Glutamatergic neuron (in vitro differentiated cells): ENCODE measurements at regions not wholly inside any gene's neighbourhood (a gene's known extent, or its start where the extent isn't known, plus 50 kb on each side); places are given as distances from the start of the nearest gene placed in this dataset.

Experiments
- DNase-seq: peaks from one replicate; pipeline ENCODE4 v3.0.0; 2022
- H3K27ac Mint-ChIP-seq: one replicate; pipeline ENCODE4 v1.8.0; 2020; ENCODE audit warnings: mild to moderate bottlenecking, mixed read lengths, inconsistent platforms; ENCODE audit not compliant: unreplicated experiment
- H3K27me3 Mint-ChIP-seq: one replicate; pipeline ENCODE4 v1.8.0; 2020; ENCODE audit warnings: mild to moderate bottlenecking, moderate library complexity, mixed read lengths, inconsistent platforms; ENCODE audit not compliant: unreplicated experiment
- H3K36me3 Mint-ChIP-seq: one replicate; pipeline ENCODE4 v1.8.0; 2020; ENCODE audit warnings: mild to moderate bottlenecking, mixed read lengths, inconsistent platforms; ENCODE audit not compliant: unreplicated experiment
- H3K4me1 Mint-ChIP-seq: one replicate; pipeline ENCODE4 v1.8.0; 2020; ENCODE audit warnings: mild to moderate bottlenecking, low read depth, mixed read lengths, inconsistent platforms; ENCODE audit not compliant: unreplicated experiment
- H3K4me3 Mint-ChIP-seq: one replicate; pipeline ENCODE4 v1.8.0; 2020; ENCODE audit warnings: mild to moderate bottlenecking, mixed read lengths, inconsistent platforms; ENCODE audit not compliant: unreplicated experiment
- H3K9me3 Mint-ChIP-seq: one replicate; pipeline ENCODE4 v1.8.0; 2020; ENCODE audit warnings: mild to moderate bottlenecking, moderate library complexity, mixed read lengths, inconsistent platforms; ENCODE audit not compliant: unreplicated experiment
- TF ChIP-seq, protein P1 (sequence below): fragments of 200-600 bp; sonication (generic); IDR thresholded peaks from one replicate; pipeline ENCODE4 v1.5.0; 2021; ENCODE audit not compliant: partially characterized antibody, unreplicated experiment

DNA sequence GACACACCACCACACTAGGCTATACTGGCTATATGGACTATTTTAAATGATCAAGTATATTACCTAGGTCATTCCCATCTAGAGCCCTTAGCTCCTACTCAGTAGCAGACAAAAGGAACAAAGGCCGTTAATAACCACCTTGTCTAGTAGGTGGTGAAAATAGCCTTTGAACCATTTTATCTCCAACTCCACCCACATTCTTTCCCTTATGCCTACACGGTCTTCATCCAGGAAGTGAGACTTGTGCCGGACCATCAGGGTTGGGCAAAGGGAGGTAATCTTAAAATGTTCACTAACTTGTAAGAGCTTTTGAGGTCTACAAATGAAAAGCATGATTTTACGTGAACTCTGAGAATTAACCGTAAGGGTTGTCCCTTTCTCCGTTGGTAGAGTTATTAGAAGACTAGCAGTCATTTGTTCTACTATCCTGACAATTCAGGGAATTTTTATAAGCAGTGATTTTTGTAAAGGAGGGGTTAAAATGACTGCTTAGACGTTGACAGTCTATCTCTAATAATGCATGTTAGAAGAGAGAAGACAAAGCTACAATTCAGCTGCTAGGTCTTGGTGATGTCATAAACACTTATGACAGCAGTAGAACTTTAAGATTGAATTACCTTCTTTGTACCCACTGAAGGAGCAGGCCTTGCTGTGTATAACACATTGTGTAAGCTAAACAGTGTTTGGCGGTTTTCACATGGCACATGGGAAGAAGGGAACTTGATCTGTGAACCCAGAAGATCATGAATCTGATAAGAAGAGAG, 371.8 kb upstream of the JAG1 start:
- Mint-ChIP-seq H3K36me3 (no peaks in the 10 kb centered on the region), H3K4me3 (no peak overlapping the region), H3K4me1 (no peaks in the 10 kb centered on the region), H3K27ac (no peak overlapping the region), H3K9me3 (no peaks in the 10 kb centered on the region), H3K27me3 (no peaks in the 10 kb centered on the region)
- TF ChIP-seq, protein P1, sequence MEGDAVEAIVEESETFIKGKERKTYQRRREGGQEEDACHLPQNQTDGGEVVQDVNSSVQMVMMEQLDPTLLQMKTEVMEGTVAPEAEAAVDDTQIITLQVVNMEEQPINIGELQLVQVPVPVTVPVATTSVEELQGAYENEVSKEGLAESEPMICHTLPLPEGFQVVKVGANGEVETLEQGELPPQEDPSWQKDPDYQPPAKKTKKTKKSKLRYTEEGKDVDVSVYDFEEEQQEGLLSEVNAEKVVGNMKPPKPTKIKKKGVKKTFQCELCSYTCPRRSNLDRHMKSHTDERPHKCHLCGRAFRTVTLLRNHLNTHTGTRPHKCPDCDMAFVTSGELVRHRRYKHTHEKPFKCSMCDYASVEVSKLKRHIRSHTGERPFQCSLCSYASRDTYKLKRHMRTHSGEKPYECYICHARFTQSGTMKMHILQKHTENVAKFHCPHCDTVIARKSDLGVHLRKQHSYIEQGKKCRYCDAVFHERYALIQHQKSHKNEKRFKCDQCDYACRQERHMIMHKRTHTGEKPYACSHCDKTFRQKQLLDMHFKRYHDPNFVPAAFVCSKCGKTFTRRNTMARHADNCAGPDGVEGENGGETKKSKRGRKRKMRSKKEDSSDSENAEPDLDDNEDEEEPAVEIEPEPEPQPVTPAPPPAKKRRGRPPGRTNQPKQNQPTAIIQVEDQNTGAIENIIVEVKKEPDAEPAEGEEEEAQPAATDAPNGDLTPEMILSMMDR, result no peak
- no peak for DNase-seq

DNA sequence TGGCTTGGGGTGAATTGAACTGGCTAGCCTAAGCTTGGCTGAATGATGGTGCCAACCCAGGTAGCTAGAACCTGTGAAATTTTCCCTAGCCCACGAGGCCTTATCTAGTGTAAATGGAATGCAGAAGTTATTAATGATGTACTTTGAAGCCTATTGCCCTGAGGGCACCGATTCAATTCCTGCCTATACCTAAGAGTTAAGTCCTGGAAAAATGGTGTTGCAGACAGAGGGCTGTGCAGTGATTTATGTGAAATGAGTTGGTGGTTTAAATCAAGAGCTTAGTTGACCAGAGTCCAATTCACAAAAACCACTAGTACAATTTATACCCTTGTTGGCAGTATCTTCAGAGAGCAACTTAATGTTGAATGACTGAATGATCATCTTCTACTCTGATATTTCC, 373.8 kb upstream of the JAG1 start:
- H3K9me3 Mint-ChIP-seq, result no peaks in the 10 kb centered on the region
- no peaks in the 10 kb centered on the region for H3K27me3 Mint-ChIP-seq
- no peaks in the 10 kb centered on the region for H3K4me1 Mint-ChIP-seq
- TF ChIP-seq, protein P1, result no peak
- H3K4me3 Mint-ChIP-seq, result no peak overlapping the region
- no peak overlapping the region for H3K27ac Mint-ChIP-seq
- no peak for DNase-seq
- no peaks in the 10 kb centered on the region for H3K36me3 Mint-ChIP-seq

DNA sequence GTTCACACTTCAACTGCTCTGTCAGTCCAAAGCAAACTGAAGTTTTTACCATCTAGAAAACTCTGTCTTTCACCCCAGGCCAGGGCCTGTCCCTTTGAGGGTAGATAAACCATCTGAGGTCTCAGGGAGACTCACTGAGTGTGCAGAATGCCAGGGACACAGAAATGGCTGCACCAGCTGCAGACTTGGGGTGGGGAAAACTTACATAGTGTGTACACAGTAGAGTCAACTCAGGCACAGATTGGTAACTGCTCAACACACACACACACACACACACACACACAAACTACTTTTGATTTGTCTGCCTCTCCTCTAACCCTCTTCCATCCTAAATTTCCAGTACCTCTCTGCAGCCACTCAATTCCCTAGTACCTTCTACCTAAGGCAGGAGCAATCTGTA, 374.9 kb upstream of the JAG1 start:
- H3K4me1 Mint-ChIP-seq, result no peaks in the 10 kb centered on the region

DNA sequence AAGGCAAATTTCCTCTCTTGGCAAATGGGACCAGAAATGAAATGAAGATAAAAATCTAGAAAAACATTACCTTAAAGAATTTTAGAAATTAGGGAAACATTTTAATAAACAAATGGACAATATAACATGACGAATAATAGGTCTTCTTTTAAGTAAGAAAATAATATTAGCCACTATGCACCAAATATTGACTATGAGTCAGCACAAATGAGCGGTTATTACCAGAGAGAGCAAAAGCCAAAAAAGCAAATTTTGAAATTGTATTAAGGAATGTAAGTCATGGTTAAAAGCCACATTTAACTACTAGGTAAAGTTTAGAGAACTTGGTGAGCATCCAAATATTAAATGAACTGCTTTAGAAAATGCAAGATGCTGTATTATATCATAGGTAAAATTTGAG, 376.6 kb upstream of the JAG1 start:
- H3K9me3 Mint-ChIP-seq, result peaks cover 1% of the 10 kb centered on the region
- H3K4me3 Mint-ChIP-seq, result no peak overlapping the region
- TF ChIP-seq, protein P1, result no peak
- peaks cover 2% of the 10 kb centered on the region for H3K4me1 Mint-ChIP-seq
- no peak overlapping the region for H3K27ac Mint-ChIP-seq
- H3K36me3 Mint-ChIP-seq, result no peaks in the 10 kb centered on the region
- no peak for DNase-seq
- H3K27me3 Mint-ChIP-seq, result no peaks in the 10 kb centered on the region

More for the DNA sequence above, 374.9 kb upstream of the JAG1 start:
- H3K9me3 Mint-ChIP-seq, result no peaks in the 10 kb centered on the region
- no peak overlapping the region for H3K27ac Mint-ChIP-seq
- no peaks in the 10 kb centered on the region for H3K27me3 Mint-ChIP-seq
- DNase-seq, result no peak
- no peaks in the 10 kb centered on the region for H3K36me3 Mint-ChIP-seq
- TF ChIP-seq, protein P1, result no peak
- H3K4me3 Mint-ChIP-seq, result no peak overlapping the region

DNA sequence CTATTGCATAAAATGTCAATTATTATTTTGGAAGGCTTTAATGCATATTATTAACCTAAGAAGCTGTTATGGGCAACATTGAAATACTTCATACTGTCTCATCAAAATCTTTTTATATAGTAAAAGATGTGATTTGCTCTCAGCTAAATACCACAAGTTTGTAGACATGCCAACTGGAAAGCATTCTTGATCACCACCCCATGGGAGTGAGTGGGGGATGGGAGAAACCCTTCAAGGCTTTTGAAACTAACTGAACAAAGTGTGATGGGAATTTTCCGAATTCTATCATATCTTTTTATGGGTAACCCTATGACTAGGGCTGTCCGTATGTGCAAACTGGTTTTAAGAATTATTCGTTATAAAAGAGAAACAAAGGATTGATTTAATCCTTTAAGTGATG, 377.3 kb upstream of the JAG1 start:
- no peak for DNase-seq
- no peaks in the 10 kb centered on the region for H3K36me3 Mint-ChIP-seq
- H3K4me1 Mint-ChIP-seq, result peaks cover 6% of the 10 kb centered on the region
- no peak overlapping the region for H3K4me3 Mint-ChIP-seq
- H3K27ac Mint-ChIP-seq, result no peak overlapping the region
- peaks cover 1% of the 10 kb centered on the region for H3K9me3 Mint-ChIP-seq
- no peaks in the 10 kb centered on the region for H3K27me3 Mint-ChIP-seq
- TF ChIP-seq, protein P1, result no peak
